GM23338 (cell line): ENCODE measurements at regions not wholly inside any gene's neighbourhood (a gene's known extent, or its start where the extent isn't known, plus 50 kb on each side); places are given as distances from the start of the nearest gene placed in this dataset.

Experiments
- ATAC-seq: fragments of 200-7000 bp; cut with Tn5 transposase; 3 replicates; pipeline ENCODE4 v1.9.1; 2020
- DNase-seq: peaks from one replicate; pipeline ENCODE4 v3.0.0-alpha.2; 2015; ENCODE audit warnings: low spot score
- H2AFZ ChIP-seq: fragments of 200-600 bp; sonication (generic); 2 replicates; pipeline ENCODE4 v1.8.0; 2016; ENCODE audit warnings: antibody characterized with exemption, mild to moderate bottlenecking, moderate library complexity
- H3F3A ChIP-seq: fragments of 200-600 bp; sonication (generic); replicated peaks from 2 replicates; pipeline ENCODE4 v1.8.0; 2017; ENCODE audit warnings: antibody characterized with exemption, mixed run types, low read depth
- H3K27ac ChIP-seq: fragments of 200-600 bp; sonication (generic); 2 replicates; pipeline ENCODE4 v1.6.1; 2016; ENCODE audit warnings: low read depth
- H3K27me3 ChIP-seq: fragments of 200-600 bp; sonication (generic); 2 replicates; pipeline ENCODE4 v1.8.0; 2016; ENCODE audit warnings: mild to moderate bottlenecking, mixed run types, moderate library complexity; ENCODE audit not compliant: insufficient read depth
- H3K36me3 ChIP-seq: fragments of 200-600 bp; sonication (generic); 2 replicates; pipeline ENCODE4 v1.8.0; 2016; ENCODE audit warnings: mild to moderate bottlenecking; ENCODE audit not compliant: insufficient read depth
- H3K4me1 ChIP-seq: fragments of 200-600 bp; sonication (generic); 2 replicates; pipeline ENCODE4 v1.8.0; 2016; ENCODE audit warnings: mild to moderate bottlenecking, moderate library complexity; ENCODE audit not compliant: insufficient read depth
- H3K4me2 ChIP-seq: fragments of 200-600 bp; sonication (generic); 2 replicates; pipeline ENCODE4 v1.7.1; 2017; ENCODE audit warnings: mixed run types
- H3K4me3 ChIP-seq: fragments of 200-600 bp; sonication (generic); 2 replicates; pipeline ENCODE4 v1.6.1; 2016; ENCODE audit warnings: mixed run types
- H3K79me2 ChIP-seq: fragments of 200-600 bp; sonication (generic); replicated peaks from 2 replicates; pipeline ENCODE4 v1.8.0; 2017; ENCODE audit warnings: mild to moderate bottlenecking; ENCODE audit not compliant: insufficient read depth
- H3K9me2 ChIP-seq: fragments of 200-600 bp; sonication (generic); 2 replicates; pipeline ENCODE4 v1.8.0; 2017; ENCODE audit not compliant: insufficient read depth
- H4K20me1 ChIP-seq: fragments of 200-600 bp; sonication (generic); replicated peaks from 2 replicates; pipeline ENCODE4 v1.8.0; 2017; ENCODE audit warnings: mild to moderate bottlenecking; ENCODE audit not compliant: insufficient read depth
- H3K27ac Mint-ChIP-seq: 2 replicates; pipeline ENCODE4 v1.8.0; 2020; ENCODE audit warnings: inconsistent platforms, mild to moderate bottlenecking, moderate library complexity, mixed read lengths
- H3K27me3 Mint-ChIP-seq: 3 replicates; pipeline ENCODE4 v1.8.0; 2022; ENCODE audit warnings: low read depth, mild to moderate bottlenecking, moderate library complexity, mixed read lengths, inconsistent platforms; ENCODE audit not compliant: insufficient read depth, poor library complexity
- H3K36me3 Mint-ChIP-seq: 3 replicates; pipeline ENCODE4 v1.8.0; 2021; ENCODE audit warnings: low read depth, mild to moderate bottlenecking, inconsistent platforms, moderate library complexity, mixed read lengths
- H3K4me1 Mint-ChIP-seq: 3 replicates; pipeline ENCODE4 v1.8.0; 2020; ENCODE audit warnings: mild to moderate bottlenecking, inconsistent platforms, mixed read lengths
- H3K4me3 Mint-ChIP-seq: 3 replicates; pipeline ENCODE4 v1.8.0; 2021; ENCODE audit warnings: moderate library complexity, mild to moderate bottlenecking, inconsistent platforms, mixed read lengths
- H3K9me3 Mint-ChIP-seq: 3 replicates; pipeline ENCODE4 v1.8.0; 2020; ENCODE audit warnings: moderate library complexity, mild to moderate bottlenecking, inconsistent platforms, mixed read lengths
- CTCF ChIP-seq, 2 experiments: fragments of 200-600 bp in 1 of 2; sonication (generic) in 1 of 2; conservative IDR thresholded peaks; 2 replicates each; pipeline versions ENCODE4 v1.5.1 to v1.6.1; 2016 to 2017; ENCODE audit warnings: antibody characterized with exemption in 2 of 2, low read depth in 2 of 2, mild to moderate bottlenecking in 2 of 2, moderate library complexity in 1 of 2
- EZH2 ChIP-seq: fragments of 200-600 bp; sonication (generic); IDR thresholded peaks from one replicate; pipeline ENCODE4 v1.8.0; 2017; ENCODE audit warnings: antibody characterized with exemption, mild to moderate bottlenecking, low read depth; ENCODE audit not compliant: unreplicated experiment
- EZH2phosphoT487 ChIP-seq: fragments of 200-600 bp; sonication (generic); IDR thresholded peaks from one replicate; pipeline ENCODE4 v1.8.1; 2018; ENCODE audit warnings: antibody characterized with exemption; ENCODE audit not compliant: unreplicated experiment
- JUNB ChIP-seq: IDR thresholded peaks from one replicate; pipeline ENCODE4 v1.6.1; 2016; ENCODE audit warnings: antibody characterized with exemption; ENCODE audit not compliant: unreplicated experiment
- POLR2AphosphoS5 ChIP-seq: IDR thresholded peaks from 2 replicates; pipeline ENCODE4 v1.6.1; 2016; ENCODE audit warnings: antibody characterized with exemption, low read depth
- REST ChIP-seq: IDR thresholded peaks from one replicate; pipeline ENCODE4 v1.6.1; 2018; ENCODE audit warnings: antibody characterized with exemption; ENCODE audit not compliant: unreplicated experiment
- STAT1 ChIP-seq: IDR thresholded peaks from one replicate; pipeline ENCODE4 v1.6.1; 2016; ENCODE audit warnings: antibody characterized with exemption; ENCODE audit not compliant: unreplicated experiment
- ZNF331 ChIP-seq: fragments of 250-450 bp; sonication (Bioruptor Pico); IDR thresholded peaks from 2 replicates; pipeline ENCODE4 v1.5.0; 2020; ENCODE audit warnings: low read depth, mild to moderate bottlenecking, moderate library complexity
- TF ChIP-seq, protein P1 (sequence below): fragments of 250-450 bp; sonication (Bioruptor Pico); IDR thresholded peaks from 2 replicates; pipeline ENCODE4 v1.5.0; 2020; ENCODE audit warnings: mild to moderate bottlenecking, moderate library complexity

DNA sequence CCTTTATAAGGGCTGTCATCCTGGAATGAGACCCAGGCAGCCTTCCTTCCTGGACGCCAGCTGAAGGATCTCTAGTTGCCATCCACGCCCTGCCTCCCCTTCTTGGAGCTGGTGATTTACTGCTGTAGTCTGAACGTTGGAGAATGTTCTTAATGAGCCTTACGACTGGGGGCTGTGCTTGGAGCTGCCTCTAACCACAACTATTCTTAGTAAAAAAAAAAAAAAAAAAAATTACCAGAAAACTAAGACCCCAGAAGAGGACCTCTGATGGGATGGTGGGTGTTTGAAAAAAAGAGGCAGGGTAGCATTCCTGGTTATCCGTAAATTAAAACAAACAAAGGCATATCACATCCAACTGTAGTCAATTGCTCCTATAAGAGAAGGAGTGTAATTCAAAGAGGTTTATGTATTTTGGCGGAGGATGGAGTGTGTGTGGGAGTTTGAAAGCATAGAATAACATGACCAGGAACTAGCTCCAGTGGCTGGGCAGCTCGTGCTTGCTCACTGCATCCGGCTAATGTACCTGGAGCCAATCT, 105.4 kb downstream of the QPCT start:
- Histone ChIP-seq H3K9me2 (no peaks in the 10 kb centered on the region; the same call in 1 of the 2 replicates), H3F3A (no peaks in the 10 kb centered on the region)
- H3K27ac Mint-ChIP-seq, result no peak overlapping the region

More for the DNA sequence above, 105.4 kb downstream of the QPCT start:
- H3K4me3 Mint-ChIP-seq, result no peak overlapping the region
- Histone ChIP-seq H3K27me3 (no peaks in the 10 kb centered on the region), H3K27ac (no peak overlapping the region), H4K20me1 (no peaks in the 10 kb centered on the region), H3K4me3 (no peak overlapping the region), H2AFZ (no peak overlapping the region), H3K4me2 (no peak overlapping the region), H3K4me1 (no peaks in the 10 kb centered on the region), H3K36me3 (no peaks in the 10 kb centered on the region), H3K79me2 (no peaks in the 10 kb centered on the region)
- H3K27me3 Mint-ChIP-seq, result no peaks in the 10 kb centered on the region
- ATAC-seq (no peak), DNase-seq (no peak)
- TF ChIP-seq ZNF331 (no peak), JUNB (no peak), POLR2AphosphoS5 (no peak), EZH2 (no peak), CTCF (conservative IDR thresholded peaks at IDR 0.05; ENCODE audit: low read depth in 2 of 2) (no peak), EZH2phosphoT487 (no peak), STAT1 (no peak), REST (no peak)
- TF ChIP-seq, protein P1, sequence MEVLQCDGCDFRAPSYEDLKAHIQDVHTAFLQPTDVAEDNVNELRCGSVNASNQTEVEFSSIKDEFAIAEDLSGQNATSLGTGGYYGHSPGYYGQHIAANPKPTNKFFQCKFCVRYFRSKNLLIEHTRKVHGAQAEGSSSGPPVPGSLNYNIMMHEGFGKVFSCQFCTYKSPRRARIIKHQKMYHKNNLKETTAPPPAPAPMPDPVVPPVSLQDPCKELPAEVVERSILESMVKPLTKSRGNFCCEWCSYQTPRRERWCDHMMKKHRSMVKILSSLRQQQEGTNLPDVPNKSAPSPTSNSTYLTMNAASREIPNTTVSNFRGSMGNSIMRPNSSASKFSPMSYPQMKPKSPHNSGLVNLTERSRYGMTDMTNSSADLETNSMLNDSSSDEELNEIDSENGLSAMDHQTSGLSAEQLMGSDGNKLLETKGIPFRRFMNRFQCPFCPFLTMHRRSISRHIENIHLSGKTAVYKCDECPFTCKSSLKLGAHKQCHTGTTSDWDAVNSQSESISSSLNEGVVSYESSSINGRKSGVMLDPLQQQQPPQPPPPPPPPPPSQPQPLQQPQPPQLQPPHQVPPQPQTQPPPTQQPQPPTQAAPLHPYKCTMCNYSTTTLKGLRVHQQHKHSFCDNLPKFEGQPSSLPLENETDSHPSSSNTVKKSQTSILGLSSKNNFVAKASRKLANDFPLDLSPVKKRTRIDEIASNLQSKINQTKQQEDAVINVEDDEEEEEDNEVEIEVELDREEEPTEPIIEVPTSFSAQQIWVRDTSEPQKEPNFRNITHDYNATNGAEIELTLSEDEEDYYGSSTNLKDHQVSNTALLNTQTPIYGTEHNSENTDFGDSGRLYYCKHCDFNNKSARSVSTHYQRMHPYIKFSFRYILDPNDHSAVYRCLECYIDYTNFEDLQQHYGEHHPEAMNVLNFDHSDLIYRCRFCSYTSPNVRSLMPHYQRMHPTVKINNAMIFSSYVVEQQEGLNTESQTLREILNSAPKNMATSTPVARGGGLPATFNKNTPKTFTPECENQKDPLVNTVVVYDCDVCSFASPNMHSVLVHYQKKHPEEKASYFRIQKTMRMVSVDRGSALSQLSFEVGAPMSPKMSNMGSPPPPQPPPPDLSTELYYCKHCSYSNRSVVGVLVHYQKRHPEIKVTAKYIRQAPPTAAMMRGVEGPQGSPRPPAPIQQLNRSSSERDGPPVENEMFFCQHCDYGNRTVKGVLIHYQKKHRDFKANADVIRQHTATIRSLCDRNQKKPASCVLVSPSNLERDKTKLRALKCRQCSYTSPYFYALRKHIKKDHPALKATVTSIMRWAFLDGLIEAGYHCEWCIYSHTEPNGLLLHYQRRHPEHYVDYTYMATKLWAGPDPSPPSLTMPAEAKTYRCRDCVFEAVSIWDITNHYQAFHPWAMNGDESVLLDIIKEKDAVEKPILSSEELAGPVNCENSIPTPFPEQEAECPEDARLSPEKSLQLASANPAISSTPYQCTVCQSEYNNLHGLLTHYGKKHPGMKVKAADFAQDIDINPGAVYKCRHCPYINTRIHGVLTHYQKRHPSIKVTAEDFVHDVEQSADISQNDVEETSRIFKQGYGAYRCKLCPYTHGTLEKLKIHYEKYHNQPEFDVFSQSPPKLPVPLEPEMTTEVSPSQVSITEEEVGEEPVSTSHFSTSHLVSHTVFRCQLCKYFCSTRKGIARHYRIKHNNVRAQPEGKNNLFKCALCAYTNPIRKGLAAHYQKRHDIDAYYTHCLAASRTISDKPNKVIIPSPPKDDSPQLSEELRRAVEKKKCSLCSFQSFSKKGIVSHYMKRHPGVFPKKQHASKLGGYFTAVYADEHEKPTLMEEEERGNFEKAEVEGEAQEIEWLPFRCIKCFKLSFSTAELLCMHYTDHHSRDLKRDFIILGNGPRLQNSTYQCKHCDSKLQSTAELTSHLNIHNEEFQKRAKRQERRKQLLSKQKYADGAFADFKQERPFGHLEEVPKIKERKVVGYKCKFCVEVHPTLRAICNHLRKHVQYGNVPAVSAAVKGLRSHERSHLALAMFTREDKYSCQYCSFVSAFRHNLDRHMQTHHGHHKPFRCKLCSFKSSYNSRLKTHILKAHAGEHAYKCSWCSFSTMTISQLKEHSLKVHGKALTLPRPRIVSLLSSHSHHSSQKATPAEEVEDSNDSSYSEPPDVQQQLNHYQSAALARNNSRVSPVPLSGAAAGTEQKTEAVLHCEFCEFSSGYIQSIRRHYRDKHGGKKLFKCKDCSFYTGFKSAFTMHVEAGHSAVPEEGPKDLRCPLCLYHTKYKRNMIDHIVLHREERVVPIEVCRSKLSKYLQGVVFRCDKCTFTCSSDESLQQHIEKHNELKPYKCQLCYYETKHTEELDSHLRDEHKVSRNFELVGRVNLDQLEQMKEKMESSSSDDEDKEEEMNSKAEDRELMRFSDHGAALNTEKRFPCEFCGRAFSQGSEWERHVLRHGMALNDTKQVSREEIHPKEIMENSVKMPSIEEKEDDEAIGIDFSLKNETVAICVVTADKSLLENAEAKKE (CRISPR knock-in tag), result no peak
- H3K36me3 Mint-ChIP-seq, result no peaks in the 10 kb centered on the region
- peaks cover 2% of the 10 kb centered on the region; the same call in 2 of the 3 replicates for H3K4me1 Mint-ChIP-seq
- no peaks in the 10 kb centered on the region for H3K9me3 Mint-ChIP-seq
